ENCODE measurements at regions not wholly inside any gene's neighbourhood (a gene's known extent, or its start where the extent isn't known, plus 50 kb on each side); places are given as distances from the start of the nearest gene placed in this dataset.
"Not testable (repeated sequence)": the region's sequence is repeated elsewhere in the genome, so short reads cannot be mapped to it uniquely, and the experiment has no call there.

- Histone ChIP-seq H3K36me3 (ENCODE audit: control insufficient read depth in 5 of 5, insufficient read depth in 5 of 5, low read length in 5 of 5) (peaks cover 0 to 3% (median 0%) of the 10 kb centered on the region in 5 donors), H3K4me3 (ENCODE audit: low read depth in 1 of 5, low read length in 5 of 5) (no peak overlapping the region), H3K9me3 (ENCODE audit: control insufficient read depth in 5 of 5, low read length in 5 of 5) (peaks cover 0 to 10% (median 0%) of the 10 kb centered on the region in 5 donors), H3K27ac (ENCODE audit: low read depth, low read length) (no peak overlapping the region), H3K4me1 (ENCODE audit: control insufficient read depth in 5 of 5, insufficient read depth in 5 of 5, low read length in 5 of 5) (no peaks in the 10 kb centered on the region), H3K27me3 (ENCODE audit: control insufficient read depth in 5 of 5, insufficient read depth in 4 of 5, low read length in 5 of 5) (no peaks in the 10 kb centered on the region), H3K9ac (ENCODE audit: low read length in 5 of 5) (no peak overlapping the region)
Measured at GRCh38 chr3:5874931-5875341, 687.4 kb downstream of the EDEM1 start.

GRCh38 chr3:5888851-5889250, 701.3 kb downstream of the EDEM1 start:
- H3K36me3 ChIP-seq (ENCODE audit: control insufficient read depth in 5 of 5, insufficient read depth in 5 of 5, low read length in 5 of 5) = no peaks in the 10 kb centered on the region
- H3K27me3 ChIP-seq (ENCODE audit: control insufficient read depth in 5 of 5, insufficient read depth in 4 of 5, low read length in 5 of 5) = no peaks in the 10 kb centered on the region
- H3K4me3 ChIP-seq (ENCODE audit: low read depth in 1 of 5, low read length in 5 of 5) = no peak overlapping the region
- H3K9me3 ChIP-seq (ENCODE audit: control insufficient read depth in 5 of 5, low read length in 5 of 5) = no peaks in the 10 kb centered on the region
- H3K9ac ChIP-seq (ENCODE audit: low read length in 5 of 5) = no peak overlapping the region
- H3K4me1 ChIP-seq (ENCODE audit: control insufficient read depth in 5 of 5, insufficient read depth in 5 of 5, low read length in 5 of 5) = no peaks in the 10 kb centered on the region
- H3K27ac ChIP-seq (ENCODE audit: low read depth, low read length) = no peak overlapping the region

GRCh38 chr3:5889374-5889773, 701.9 kb downstream of the EDEM1 start:
- Histone ChIP-seq H3K4me1 (ENCODE audit: control insufficient read depth in 5 of 5, insufficient read depth in 5 of 5, low read length in 5 of 5) (no peaks in the 10 kb centered on the region), H3K36me3 (ENCODE audit: control insufficient read depth in 5 of 5, insufficient read depth in 5 of 5, low read length in 5 of 5) (no peaks in the 10 kb centered on the region), H3K27ac (ENCODE audit: low read depth, low read length) (no peak overlapping the region), H3K9ac (ENCODE audit: low read length in 5 of 5) (no peak overlapping the region), H3K4me3 (ENCODE audit: low read depth in 1 of 5, low read length in 5 of 5) (no peak overlapping the region), H3K9me3 (ENCODE audit: control insufficient read depth in 5 of 5, low read length in 5 of 5) (no peaks in the 10 kb centered on the region), H3K27me3 (ENCODE audit: control insufficient read depth in 5 of 5, insufficient read depth in 4 of 5, low read length in 5 of 5) (no peaks in the 10 kb centered on the region)

DNA sequence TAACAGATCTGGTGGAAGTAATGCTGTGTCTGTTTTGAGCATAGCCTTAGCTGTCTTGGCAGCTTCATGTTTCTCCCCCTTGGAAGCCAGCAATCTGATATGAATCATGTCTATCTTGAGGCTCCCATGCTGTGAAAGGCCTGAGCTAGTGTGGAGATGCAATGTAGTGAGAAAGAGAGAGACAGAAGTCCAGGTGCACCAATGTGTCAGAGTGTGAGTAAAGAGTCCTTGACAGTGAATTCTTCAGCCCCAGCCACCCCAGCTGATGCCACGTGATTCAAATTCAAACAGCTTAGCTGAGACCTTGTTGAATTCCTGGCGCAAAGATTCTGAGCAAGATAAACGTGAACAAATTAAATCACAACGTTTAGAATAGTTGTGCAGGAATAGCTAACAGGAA, 704.2 kb downstream of the EDEM1 start:
- H3K4me1 ChIP-seq (ENCODE audit: control insufficient read depth in 5 of 5, insufficient read depth in 5 of 5, low read length in 5 of 5) = no peaks in the 10 kb centered on the region

GRCh38 chr3:5898106-5898505, 710.6 kb downstream of the EDEM1 start:
- H3K4me1 ChIP-seq (ENCODE audit: control insufficient read depth in 5 of 5, insufficient read depth in 5 of 5, low read length in 5 of 5) = no peaks in the 10 kb centered on the region
- no peak overlapping the region for H3K9ac ChIP-seq (ENCODE audit: low read length in 5 of 5)
- no peaks in the 10 kb centered on the region for H3K9me3 ChIP-seq (ENCODE audit: control insufficient read depth in 5 of 5, low read length in 5 of 5)
- H3K27me3 ChIP-seq (ENCODE audit: control insufficient read depth in 5 of 5, insufficient read depth in 4 of 5, low read length in 5 of 5) = no peaks in the 10 kb centered on the region
- no peak overlapping the region for H3K27ac ChIP-seq (ENCODE audit: low read depth, low read length)
- no peaks in the 10 kb centered on the region for H3K36me3 ChIP-seq (ENCODE audit: control insufficient read depth in 5 of 5, insufficient read depth in 5 of 5, low read length in 5 of 5)
- H3K4me3 ChIP-seq (ENCODE audit: low read depth in 1 of 5, low read length in 5 of 5) = no peak overlapping the region

More for the DNA sequence above, 704.2 kb downstream of the EDEM1 start:
- Histone ChIP-seq H3K27me3 (ENCODE audit: control insufficient read depth in 5 of 5, insufficient read depth in 4 of 5, low read length in 5 of 5) (no peaks in the 10 kb centered on the region), H3K36me3 (ENCODE audit: control insufficient read depth in 5 of 5, insufficient read depth in 5 of 5, low read length in 5 of 5) (no peaks in the 10 kb centered on the region), H3K4me3 (ENCODE audit: low read depth in 1 of 5, low read length in 5 of 5) (no peak overlapping the region), H3K27ac (ENCODE audit: low read depth, low read length) (no peak overlapping the region), H3K9ac (ENCODE audit: low read length in 5 of 5) (no peak overlapping the region), H3K9me3 (ENCODE audit: control insufficient read depth in 5 of 5, low read length in 5 of 5) (no peaks in the 10 kb centered on the region)

DNA sequence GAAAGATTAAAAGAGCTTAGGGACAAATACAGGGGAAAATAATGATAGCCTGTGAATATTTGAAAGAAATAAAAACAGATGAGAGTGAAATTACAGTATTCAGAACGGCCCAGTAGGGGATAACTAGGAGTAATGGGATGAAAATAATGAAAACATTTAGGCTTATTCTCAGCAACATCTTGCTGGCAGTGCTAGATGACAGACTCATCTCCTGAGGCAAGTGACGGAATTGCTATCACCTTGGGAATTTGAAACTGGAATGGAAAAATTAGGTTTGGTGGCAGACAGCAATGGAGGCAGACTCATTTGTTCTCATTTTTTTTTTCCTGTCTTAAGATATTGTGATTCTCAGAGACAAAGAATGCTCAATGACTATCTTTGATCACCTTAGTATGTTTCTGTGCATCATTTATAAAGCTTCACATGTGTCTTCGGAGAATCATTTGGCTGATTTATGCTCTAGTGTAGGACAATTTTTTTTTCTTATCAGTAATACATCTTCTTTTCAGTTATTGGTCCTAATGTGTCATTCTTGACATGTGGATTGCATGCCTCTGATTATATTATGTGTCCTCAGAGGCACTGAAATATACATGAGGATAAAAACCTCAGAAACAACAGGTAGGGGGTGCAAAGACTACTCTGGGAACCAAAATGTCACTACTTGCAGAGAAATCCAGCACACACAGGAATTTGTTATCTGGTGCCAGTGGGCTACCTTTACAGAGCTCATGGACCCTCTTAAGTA, 711.7 kb downstream of the EDEM1 start:
- H3K9ac ChIP-seq (ENCODE audit: low read length in 5 of 5) = no peak overlapping the region
- no peaks in the 10 kb centered on the region for H3K27me3 ChIP-seq (ENCODE audit: control insufficient read depth in 5 of 5, insufficient read depth in 4 of 5, low read length in 5 of 5)
- no peak overlapping the region for H3K27ac ChIP-seq (ENCODE audit: low read depth, low read length)
- no peak overlapping the region for H3K4me3 ChIP-seq (ENCODE audit: low read depth in 1 of 5, low read length in 5 of 5)
- no peaks in the 10 kb centered on the region for H3K36me3 ChIP-seq (ENCODE audit: control insufficient read depth in 5 of 5, insufficient read depth in 5 of 5, low read length in 5 of 5)
- no peaks in the 10 kb centered on the region for H3K9me3 ChIP-seq (ENCODE audit: control insufficient read depth in 5 of 5, low read length in 5 of 5)
- no peaks in the 10 kb centered on the region for H3K4me1 ChIP-seq (ENCODE audit: control insufficient read depth in 5 of 5, insufficient read depth in 5 of 5, low read length in 5 of 5)

DNA sequence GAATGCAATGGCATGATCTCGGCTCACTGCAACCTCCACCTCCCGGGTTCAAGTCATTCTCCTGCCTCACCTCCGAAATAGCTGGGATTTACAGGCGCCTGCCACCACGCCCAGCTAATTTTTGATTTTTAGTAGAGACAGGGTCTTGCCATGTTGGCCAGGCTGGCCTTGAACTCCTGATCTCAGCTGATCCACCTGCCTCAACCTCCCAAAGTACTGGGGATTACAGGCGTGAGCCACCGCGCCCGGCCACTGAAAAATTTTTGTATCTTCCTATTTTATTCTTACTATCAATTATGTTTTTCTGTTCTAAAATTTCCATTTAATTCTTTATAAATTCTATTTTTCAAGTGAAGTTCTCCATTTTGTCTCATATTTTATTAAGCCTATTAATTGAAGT, 730.4 kb downstream of the EDEM1 start:
- no peak overlapping the region for H3K9ac ChIP-seq (ENCODE audit: low read length in 5 of 5)
- H3K4me1 ChIP-seq (ENCODE audit: control insufficient read depth in 5 of 5, insufficient read depth in 5 of 5, low read length in 5 of 5) = no peaks in the 10 kb centered on the region
- no peaks in the 10 kb centered on the region for H3K36me3 ChIP-seq (ENCODE audit: control insufficient read depth in 5 of 5, insufficient read depth in 5 of 5, low read length in 5 of 5)
- no peak overlapping the region for H3K27ac ChIP-seq (ENCODE audit: low read depth, low read length)
- H3K27me3 ChIP-seq (ENCODE audit: control insufficient read depth in 5 of 5, insufficient read depth in 4 of 5, low read length in 5 of 5) = no peaks in the 10 kb centered on the region
- H3K4me3 ChIP-seq (ENCODE audit: low read depth in 1 of 5, low read length in 5 of 5) = no peak overlapping the region
- peaks cover 0 to 3% (median 0%) of the 10 kb centered on the region in 5 donors for H3K9me3 ChIP-seq (ENCODE audit: control insufficient read depth in 5 of 5, low read length in 5 of 5)

DNA sequence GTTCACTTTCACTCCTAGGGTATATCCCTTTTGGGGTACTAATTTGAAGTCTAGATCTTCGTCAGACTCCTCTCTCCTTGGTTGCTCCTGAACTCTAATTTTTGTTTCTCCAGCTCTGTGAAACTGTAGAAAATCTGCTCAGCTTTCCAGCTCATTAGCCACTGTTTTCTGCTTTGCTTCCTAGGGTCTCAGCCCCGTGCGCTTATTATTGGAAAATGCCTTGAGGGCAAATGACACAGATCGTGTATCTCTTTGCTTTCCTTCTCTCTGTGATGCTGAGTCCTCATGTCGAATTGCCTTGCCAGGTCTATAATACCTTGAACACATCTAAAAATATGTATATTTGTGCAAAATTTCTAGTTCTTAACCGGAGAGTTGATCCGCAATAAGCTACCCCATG, 731.1 kb downstream of the EDEM1 start:
- no peaks in the 10 kb centered on the region for H3K4me1 ChIP-seq (ENCODE audit: control insufficient read depth in 5 of 5, insufficient read depth in 5 of 5, low read length in 5 of 5)
- no peak overlapping the region for H3K9ac ChIP-seq (ENCODE audit: low read length in 5 of 5)
- H3K9me3 ChIP-seq (ENCODE audit: control insufficient read depth in 5 of 5, low read length in 5 of 5) = peaks cover 0 to 3% (median 0%) of the 10 kb centered on the region in 5 donors
- H3K27ac ChIP-seq (ENCODE audit: low read depth, low read length) = no peak overlapping the region
- no peak overlapping the region for H3K4me3 ChIP-seq (ENCODE audit: low read depth in 1 of 5, low read length in 5 of 5)
- no peaks in the 10 kb centered on the region for H3K27me3 ChIP-seq (ENCODE audit: control insufficient read depth in 5 of 5, insufficient read depth in 4 of 5, low read length in 5 of 5)
- no peaks in the 10 kb centered on the region for H3K36me3 ChIP-seq (ENCODE audit: control insufficient read depth in 5 of 5, insufficient read depth in 5 of 5, low read length in 5 of 5)

GRCh38 chr3:5929027-5929426, 741.5 kb downstream of the EDEM1 start:
- H3K4me1 ChIP-seq (ENCODE audit: control insufficient read depth in 5 of 5, insufficient read depth in 5 of 5, low read length in 5 of 5) = no peaks in the 10 kb centered on the region
- no peaks in the 10 kb centered on the region for H3K9me3 ChIP-seq (ENCODE audit: control insufficient read depth in 5 of 5, low read length in 5 of 5)
- H3K36me3 ChIP-seq (ENCODE audit: control insufficient read depth in 5 of 5, insufficient read depth in 5 of 5, low read length in 5 of 5) = no peaks in the 10 kb centered on the region
- H3K27me3 ChIP-seq (ENCODE audit: control insufficient read depth in 5 of 5, insufficient read depth in 4 of 5, low read length in 5 of 5) = no peaks in the 10 kb centered on the region
- H3K4me3 ChIP-seq (ENCODE audit: low read depth in 1 of 5, low read length in 5 of 5) = no peak overlapping the region
- H3K9ac ChIP-seq (ENCODE audit: low read length in 5 of 5) = no peak overlapping the region
- H3K27ac ChIP-seq (ENCODE audit: low read depth, low read length) = no peak overlapping the region

GRCh38 chr3:5944061-5944460, 756.6 kb downstream of the EDEM1 start:
- not testable (repeated sequence) for H3K4me3 ChIP-seq (ENCODE audit: low read depth in 1 of 5, low read length in 5 of 5); H3K27me3 ChIP-seq (ENCODE audit: control insufficient read depth in 5 of 5, insufficient read depth in 4 of 5, low read length in 5 of 5)

More at GRCh38 chr3:5944061-5944460, 756.6 kb downstream of the EDEM1 start:
- H3K9me3 ChIP-seq (ENCODE audit: control insufficient read depth in 5 of 5, low read length in 5 of 5); H3K27ac ChIP-seq (ENCODE audit: low read depth, low read length); H3K9ac ChIP-seq (ENCODE audit: low read length in 5 of 5); H3K4me1 ChIP-seq (ENCODE audit: control insufficient read depth in 5 of 5, insufficient read depth in 5 of 5, low read length in 5 of 5); H3K36me3 ChIP-seq (ENCODE audit: control insufficient read depth in 5 of 5, insufficient read depth in 5 of 5, low read length in 5 of 5): not testable (repeated sequence)
